ENCODE measurements at regions not wholly inside any gene's neighbourhood (a gene's known extent, or its start where the extent isn't known, plus 50 kb on each side); places are given as distances from the start of the nearest gene placed in this dataset.
A peak's percentile ranks its signal among the peaks of the same experiment; 100 is the strongest.

DNA sequence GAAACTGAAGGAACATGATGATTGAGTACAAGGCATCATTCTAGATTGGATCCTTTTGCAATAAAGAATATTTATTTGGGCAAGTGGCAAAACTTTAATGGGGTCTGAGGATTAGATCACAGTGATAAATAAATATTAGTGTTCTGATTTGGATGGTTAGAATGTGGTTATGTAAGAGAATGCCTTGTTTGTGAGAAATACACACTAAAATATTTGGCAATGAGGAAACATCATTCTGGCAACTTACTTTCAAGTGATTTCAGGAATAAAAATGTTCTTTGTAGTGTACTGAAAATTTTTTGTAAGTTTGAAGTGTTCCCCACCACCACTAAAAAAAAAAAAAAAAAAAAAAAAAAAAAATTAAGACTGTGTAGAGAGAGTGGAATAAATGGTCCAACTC lies 185.1 kb upstream of the NEBL start:
- Histone ChIP-seq H3K27me3 (no peaks in the 10 kb centered on the region), H3K27ac (no peak overlapping the region), H3K9me3 (no peaks in the 10 kb centered on the region), H3K4me1 (no peaks in the 10 kb centered on the region), H3K36me3 (no peaks in the 10 kb centered on the region), H3K4me3 (no peak overlapping the region)
- TF ChIP-seq POLR2A (IDR thresholded peaks at IDR 0.05) (no peak), EP300 (IDR thresholded peaks at IDR 0.05; ENCODE audit: low read depth) (no peak), POLR2AphosphoS5 (IDR thresholded peaks at IDR 0.05) (no peak)
- TF ChIP-seq, protein P1, sequence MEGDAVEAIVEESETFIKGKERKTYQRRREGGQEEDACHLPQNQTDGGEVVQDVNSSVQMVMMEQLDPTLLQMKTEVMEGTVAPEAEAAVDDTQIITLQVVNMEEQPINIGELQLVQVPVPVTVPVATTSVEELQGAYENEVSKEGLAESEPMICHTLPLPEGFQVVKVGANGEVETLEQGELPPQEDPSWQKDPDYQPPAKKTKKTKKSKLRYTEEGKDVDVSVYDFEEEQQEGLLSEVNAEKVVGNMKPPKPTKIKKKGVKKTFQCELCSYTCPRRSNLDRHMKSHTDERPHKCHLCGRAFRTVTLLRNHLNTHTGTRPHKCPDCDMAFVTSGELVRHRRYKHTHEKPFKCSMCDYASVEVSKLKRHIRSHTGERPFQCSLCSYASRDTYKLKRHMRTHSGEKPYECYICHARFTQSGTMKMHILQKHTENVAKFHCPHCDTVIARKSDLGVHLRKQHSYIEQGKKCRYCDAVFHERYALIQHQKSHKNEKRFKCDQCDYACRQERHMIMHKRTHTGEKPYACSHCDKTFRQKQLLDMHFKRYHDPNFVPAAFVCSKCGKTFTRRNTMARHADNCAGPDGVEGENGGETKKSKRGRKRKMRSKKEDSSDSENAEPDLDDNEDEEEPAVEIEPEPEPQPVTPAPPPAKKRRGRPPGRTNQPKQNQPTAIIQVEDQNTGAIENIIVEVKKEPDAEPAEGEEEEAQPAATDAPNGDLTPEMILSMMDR (IDR thresholded peaks at IDR 0.05) = no peak
- intact Hi-C loops (cut with DNase I; ENCODE audit: low total_unique reads) = no loop called here
- no peak for DNase-seq
- in situ Hi-C loops (cut with MboI; ENCODE audit: low pct_ligation_motif_present in 1 of 4, low pct_unique_long_range_greater_than_20kb in 1 of 4, low sequenced_read_pairs in 3 of 4) = loop anchor here in 3 of 4 donors (5.0 to 10.0 kb wide), 3 partner anchors 183 to 190 kb away; no protein-coding TSS in a partner anchor

- 65 to 81% methylated on average over 2 of the region's 2 CpGs for WGBS, 2 donors (ENCODE audit: low coverage in 1 of 2)
- TF ChIP-seq POLR2A (IDR thresholded peaks at IDR 0.05) (no peak), EP300 (IDR thresholded peaks at IDR 0.05; ENCODE audit: low read depth) (no peak), POLR2AphosphoS5 (IDR thresholded peaks at IDR 0.05) (no peak)
- TF ChIP-seq, protein P1 (IDR thresholded peaks at IDR 0.05) = no peak
- H3K9me3 ChIP-seq = no peaks in the 10 kb centered on the region
- H3K27me3 ChIP-seq = no peaks in the 10 kb centered on the region
- H3K4me1 ChIP-seq = no peaks in the 10 kb centered on the region
- no peak for DNase-seq
- intact Hi-C loops (cut with DNase I; ENCODE audit: low total_unique reads) = no loop called here
- in situ Hi-C loops (cut with MboI; ENCODE audit: low pct_ligation_motif_present in 1 of 4, low pct_unique_long_range_greater_than_20kb in 1 of 4, low sequenced_read_pairs in 3 of 4) = loop anchor here in 3 of 4 donors (5.0 to 10.0 kb wide), 3 partner anchors 185 to 192 kb away; no protein-coding TSS in a partner anchor
- H3K4me3 ChIP-seq = no peak overlapping the region
- H3K36me3 ChIP-seq = no peaks in the 10 kb centered on the region
- no peak overlapping the region for H3K27ac ChIP-seq
These were observed 183.2 kb upstream of the NEBL start for GRCh38 chr10:21080261-21080660.

GRCh38 chr10:21079330-21079658 lies 182.2 kb upstream of the NEBL start:
- Histone ChIP-seq H3K27ac (no peak overlapping the region), H3K27me3 (no peaks in the 10 kb centered on the region), H3K4me3 (no peak overlapping the region), H3K4me1 (no peaks in the 10 kb centered on the region), H3K9me3 (no peaks in the 10 kb centered on the region), H3K36me3 (no peaks in the 10 kb centered on the region)
- DNase-seq = no peak
- in situ Hi-C loops (cut with MboI; ENCODE audit: low pct_ligation_motif_present in 1 of 4, low pct_unique_long_range_greater_than_20kb in 1 of 4, low sequenced_read_pairs in 3 of 4) (loop anchor here in 1 of 4 donors (10.0 kb wide), 1 partner anchor 196 kb away; no protein-coding TSS in a partner anchor), intact Hi-C loops (cut with DNase I; ENCODE audit: low total_unique reads) (no loop called here)
- TF ChIP-seq POLR2AphosphoS5 (IDR thresholded peaks at IDR 0.05) (no peak), POLR2A (IDR thresholded peaks at IDR 0.05) (no peak), EP300 (IDR thresholded peaks at IDR 0.05; ENCODE audit: low read depth) (no peak)
- TF ChIP-seq, protein P1 (IDR thresholded peaks at IDR 0.05) = no peak

GRCh38 chr10:21078410-21079329 lies 181.6 kb upstream of the NEBL start:
- DNase-seq = peak; percentile 67
- 46 to 58% methylated on average over 4 to 6 of the region's 6 CpGs for WGBS, 2 donors (ENCODE audit: low coverage in 1 of 2)
- Histone ChIP-seq H3K9me3 (no peaks in the 10 kb centered on the region), H3K4me3 (no peak overlapping the region), H3K36me3 (no peaks in the 10 kb centered on the region), H3K27me3 (no peaks in the 10 kb centered on the region), H3K27ac (no peak overlapping the region), H3K4me1 (no peaks in the 10 kb centered on the region)
- in situ Hi-C loops (cut with MboI; ENCODE audit: low pct_ligation_motif_present in 1 of 4, low pct_unique_long_range_greater_than_20kb in 1 of 4, low sequenced_read_pairs in 3 of 4) = loop anchor here in 1 of 4 donors (10.0 kb wide), 1 partner anchor 196 kb away; no protein-coding TSS in a partner anchor
- intact Hi-C loops (cut with DNase I; ENCODE audit: low total_unique reads) = no loop called here
- TF ChIP-seq, protein P1 (IDR thresholded peaks at IDR 0.05) = peak; percentile 58 to 67 (median 67)
- no peak for TF ChIP-seq POLR2A (IDR thresholded peaks at IDR 0.05)
- no peak for TF ChIP-seq EP300 (IDR thresholded peaks at IDR 0.05; ENCODE audit: low read depth)
